HG03558 (cell line): ENCODE measurements at regions not wholly inside any gene's neighbourhood (a gene's known extent, or its start where the extent isn't known, plus 50 kb on each side); places are given as distances from the start of the nearest gene placed in this dataset.

Source experiments
- ATAC-seq: cut with Tn5 transposase; IDR thresholded peaks from one replicate; pipeline ENCODE4 v1.9.1; 2021; ENCODE audit warnings: moderate number of reproducible peaks; ENCODE audit not compliant: unreplicated experiment; ENCODE audit errors: extremely low read depth

DNA sequence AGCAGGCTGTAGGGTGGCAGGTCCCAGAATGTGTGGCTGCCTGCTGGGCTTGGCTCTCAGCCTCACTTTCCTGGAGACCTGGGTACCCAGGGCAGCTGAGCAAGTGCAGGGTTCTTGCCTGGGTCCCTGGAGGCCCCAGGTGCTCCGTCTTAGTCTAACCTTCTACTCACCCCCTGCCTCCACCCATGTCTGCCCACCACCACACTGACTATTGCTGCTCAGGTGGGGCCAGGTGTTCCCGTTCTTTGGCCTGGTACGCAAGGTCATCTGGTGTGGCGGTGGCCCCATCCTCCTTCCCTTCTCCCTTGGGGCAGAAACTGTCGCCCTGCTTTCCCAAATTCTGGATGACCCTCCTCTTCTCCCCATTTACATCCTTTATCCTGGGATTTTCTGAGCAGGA is 319.9 kb downstream of the TMEM121 start:
- no peak for ATAC-seq

DNA sequence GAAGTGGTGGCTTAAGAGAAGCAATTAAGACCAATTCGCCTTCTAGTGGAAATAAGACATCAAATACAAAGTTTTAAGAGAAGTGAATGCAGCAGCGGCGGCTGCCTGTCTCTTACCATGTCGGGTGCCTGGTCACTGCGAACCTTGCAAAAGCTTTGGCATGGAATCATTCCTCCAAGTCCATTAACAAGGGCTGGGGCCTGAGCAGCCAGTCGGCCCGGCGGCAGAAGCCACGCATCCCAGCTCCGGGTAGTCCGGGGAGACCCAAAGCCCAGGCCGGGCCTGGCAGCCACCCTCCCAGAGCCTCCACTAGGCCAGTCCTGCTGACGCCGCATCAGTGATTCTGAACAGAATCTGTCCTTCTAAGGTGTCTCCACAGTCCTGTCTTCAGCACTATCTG is 321.0 kb downstream of the TMEM121 start:
- ATAC-seq = no peak

GRCh38 chr14:105848570-105848969 is 322.2 kb downstream of the TMEM121 start:
- no peak for ATAC-seq

GRCh38 chr14:105849933-105850626 is 323.7 kb downstream of the TMEM121 start:
- ATAC-seq = no peak

DNA sequence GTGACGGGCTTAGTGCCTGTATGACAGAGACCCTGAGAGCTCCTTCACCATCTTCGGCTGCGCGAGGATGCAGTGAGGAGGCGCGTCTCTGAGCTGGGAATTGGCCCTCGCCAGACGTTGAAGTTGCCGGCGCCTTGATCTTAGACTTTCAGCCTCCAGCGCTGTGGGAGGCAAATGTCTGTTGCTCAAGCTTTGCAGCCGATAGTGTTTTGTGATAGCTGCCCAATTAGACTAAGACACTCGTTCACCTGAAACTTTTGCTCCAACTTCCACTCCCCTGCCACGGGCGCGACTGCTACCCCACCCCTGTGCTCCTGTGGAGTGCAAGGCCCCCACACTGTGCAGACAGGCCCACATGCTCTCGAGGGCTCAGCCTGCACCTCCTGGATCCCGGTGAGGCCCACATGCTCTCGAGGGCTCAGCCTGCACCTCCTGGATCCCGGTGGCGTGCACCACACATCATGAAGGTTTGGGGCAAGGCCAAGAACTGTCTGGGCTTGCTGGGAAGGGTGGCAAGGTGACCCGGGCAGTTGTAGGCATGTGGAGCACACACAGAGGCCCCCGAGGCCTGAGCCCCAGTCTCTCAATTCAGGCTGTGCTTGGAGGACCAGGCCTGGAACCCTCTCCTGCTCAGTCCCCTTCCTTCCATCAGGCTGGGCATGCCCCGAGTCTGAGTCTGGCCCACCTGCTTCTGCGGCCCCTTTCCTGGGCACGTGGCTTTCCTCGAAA is 324.6 kb downstream of the TMEM121 start:
- ATAC-seq = no peak

DNA sequence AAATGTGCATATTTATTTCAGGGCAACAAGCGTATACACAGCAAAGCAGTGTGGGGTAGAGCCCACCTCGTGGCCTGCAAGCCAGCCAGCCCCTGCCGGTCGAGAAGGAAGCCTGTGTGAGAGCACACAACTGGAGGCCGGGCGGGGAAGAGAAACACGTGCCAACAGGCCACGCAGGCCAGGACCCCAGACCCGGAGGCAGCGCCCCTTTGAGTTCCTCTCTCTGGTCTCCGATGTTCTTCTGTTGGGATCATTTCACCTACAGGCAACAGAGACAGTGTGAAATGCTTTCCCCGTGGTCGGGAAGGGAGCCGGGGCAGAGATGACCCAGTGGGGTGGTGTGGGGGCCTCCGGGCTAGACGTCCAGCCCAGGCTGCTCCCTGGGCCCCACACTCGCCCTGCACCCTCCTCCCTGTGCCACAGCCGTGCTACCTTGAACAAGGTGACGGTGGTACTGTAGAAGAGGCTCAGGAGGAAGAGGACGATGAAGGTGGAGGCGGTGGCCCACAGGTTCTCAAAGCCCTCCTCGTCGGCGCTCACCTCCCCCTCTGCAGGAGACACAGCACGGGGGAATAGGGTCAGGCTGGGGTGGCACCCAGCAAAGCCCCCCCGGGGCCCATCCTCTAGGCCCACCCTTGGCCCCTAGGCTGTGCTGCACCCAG is 325.5 kb downstream of the TMEM121 start:
- ATAC-seq = no peak

DNA sequence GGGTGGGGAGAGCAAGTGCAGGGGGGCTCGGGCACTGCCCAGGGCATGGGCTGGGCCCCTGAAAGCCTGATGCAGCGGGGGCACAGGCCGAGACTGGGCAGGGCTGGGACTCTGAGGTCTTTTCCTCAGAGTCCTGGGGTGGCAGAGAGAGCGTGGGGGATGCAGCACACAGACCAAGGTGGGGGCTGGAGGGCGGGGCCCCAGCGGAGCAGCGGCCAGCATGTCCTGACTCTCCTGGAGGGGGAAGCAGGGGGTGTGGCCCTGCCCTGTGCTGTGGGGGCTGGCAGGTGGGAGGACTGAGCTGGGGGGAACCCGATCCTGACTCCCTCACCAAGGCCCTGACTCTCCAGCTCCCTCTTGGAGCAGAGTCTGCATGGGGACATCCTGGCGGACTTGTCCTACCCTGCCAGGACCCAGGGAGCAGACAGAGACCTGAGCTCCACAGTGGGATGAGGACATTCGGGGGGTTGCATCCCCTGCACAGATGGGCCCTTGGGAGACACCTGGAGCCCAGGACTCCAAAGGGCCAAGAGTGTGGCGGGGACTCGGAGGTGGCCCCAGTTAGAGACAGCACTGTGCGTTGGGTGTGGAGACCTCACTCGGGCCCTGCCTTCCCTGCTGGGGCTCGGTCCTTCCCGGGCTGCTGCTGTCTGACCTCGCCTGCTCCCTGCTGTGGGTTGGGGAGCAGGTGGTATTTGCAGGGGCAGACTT is 326.1 kb downstream of the TMEM121 start:
- no peak for ATAC-seq

GRCh38 chr14:105853089-105853906 is 326.9 kb downstream of the TMEM121 start:
- no peak for ATAC-seq

DNA sequence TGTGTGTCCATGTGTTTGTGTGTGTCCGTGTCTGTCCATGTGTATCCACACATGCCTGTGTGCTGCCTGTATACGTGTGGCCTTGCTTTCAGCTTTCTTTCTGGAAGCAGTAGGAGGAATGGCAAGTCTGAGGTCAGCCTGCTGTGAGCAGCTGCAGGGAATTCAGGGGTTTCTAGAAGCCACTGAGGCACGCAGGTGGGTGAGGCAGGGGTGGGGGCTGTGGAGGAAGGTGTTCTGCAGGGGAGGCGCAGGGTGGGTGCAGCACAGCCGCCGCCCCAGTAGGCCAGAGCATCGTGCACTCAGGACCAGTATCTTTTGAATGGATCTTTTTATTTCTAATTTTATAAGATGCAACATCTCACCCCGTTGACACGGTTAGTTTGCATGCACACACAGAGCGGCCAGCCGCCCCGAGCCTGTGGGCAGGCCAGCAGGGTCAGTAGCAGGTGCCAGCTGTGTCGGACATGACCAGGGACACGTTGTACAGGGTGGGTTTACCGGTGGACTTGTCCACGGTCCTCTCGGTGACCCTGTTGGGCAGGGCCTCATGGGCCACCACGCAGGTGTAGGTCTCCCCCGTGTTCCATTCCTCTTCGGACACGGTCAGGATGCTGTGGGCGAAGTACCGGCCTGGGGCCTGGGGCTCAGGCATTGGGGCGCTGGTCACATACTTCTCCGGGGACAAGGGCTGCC is 327.7 kb downstream of the TMEM121 start:
- no peak for ATAC-seq

DNA sequence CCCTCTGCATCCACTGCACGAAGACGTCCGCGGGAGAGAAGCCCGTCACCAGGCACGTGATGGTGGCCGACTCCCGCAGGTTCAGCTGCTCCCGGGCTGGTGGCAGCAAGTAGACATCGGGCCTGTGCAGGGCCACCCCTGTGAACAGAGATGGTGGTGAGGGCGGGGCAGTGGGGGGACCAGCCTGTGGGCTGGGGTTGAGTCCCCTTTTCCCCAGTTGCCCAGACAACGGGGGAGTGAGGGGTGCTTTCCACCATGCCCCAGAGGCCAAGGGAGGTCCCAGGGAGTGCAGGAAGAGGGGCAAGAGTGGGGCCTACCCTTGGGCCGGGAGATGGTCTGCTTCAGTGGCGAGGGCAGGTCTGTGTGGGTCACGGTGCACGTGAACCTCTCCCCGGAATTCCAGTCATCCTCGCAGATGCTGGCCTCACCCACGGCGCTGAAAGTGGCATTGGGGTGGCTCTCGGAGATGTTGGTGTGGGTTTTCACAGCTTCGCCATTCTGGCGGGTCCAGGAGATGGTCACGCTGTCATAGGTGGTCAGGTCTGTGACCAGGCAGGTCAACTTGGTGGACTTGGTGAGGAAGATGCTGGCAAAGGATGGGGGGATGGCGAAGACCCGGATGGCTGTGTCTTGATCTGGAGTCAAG is 328.3 kb downstream of the TMEM121 start:
- no peak for ATAC-seq

- no peak for ATAC-seq
Observed at GRCh38 chr14:105855246-105855892, 329.0 kb downstream of the TMEM121 start.

DNA sequence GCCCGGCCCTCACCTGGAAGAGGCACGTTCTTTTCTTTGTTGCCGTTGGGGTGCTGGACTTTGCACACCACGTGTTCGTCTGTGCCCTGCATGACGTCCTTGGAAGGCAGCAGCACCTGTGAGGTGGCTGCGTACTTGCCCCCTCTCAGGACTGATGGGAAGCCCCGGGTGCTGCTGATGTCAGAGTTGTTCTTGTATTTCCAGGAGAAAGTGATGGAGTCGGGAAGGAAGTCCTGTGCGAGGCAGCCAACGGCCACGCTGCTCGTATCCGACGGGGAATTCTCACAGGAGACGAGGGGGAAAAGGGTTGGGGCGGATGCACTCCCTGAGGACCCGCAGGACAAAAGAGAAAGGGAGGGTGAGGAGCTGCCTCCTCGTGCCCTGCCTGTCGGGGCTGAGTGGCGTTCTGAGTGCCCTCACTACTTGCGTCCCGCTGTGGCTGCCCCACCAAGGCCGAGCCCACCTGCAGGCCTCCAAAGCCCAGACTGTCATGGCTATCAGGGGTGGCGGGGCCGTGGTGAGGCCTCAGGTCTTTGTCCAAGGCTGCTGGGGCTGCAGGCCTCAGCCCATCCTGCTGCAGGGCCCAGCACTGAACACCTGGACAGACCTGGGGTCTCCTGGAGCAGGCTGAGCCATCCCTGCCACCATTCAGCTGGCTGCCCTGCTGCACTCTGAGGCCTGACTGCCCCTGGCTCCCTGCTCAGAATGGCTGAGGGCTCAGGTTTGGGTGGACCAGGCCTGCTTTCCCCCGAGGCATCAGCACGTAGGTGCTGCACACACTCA is 329.7 kb downstream of the TMEM121 start:
- ATAC-seq = no peak

- no peak for ATAC-seq
Observed at GRCh38 chr14:105856676-105857219, 330.4 kb downstream of the TMEM121 start.

GRCh38 chr14:105857220-105857825 is 330.9 kb downstream of the TMEM121 start:
- no peak for ATAC-seq

- no peak for ATAC-seq
Observed at GRCh38 chr14:105857826-105858675, 331.7 kb downstream of the TMEM121 start.

- no peak for ATAC-seq
Observed at GRCh38 chr14:105858676-105859025, 332.3 kb downstream of the TMEM121 start.
